Erythroblast (primary cell): ENCODE measurements at regions not wholly inside any gene's neighbourhood (a gene's known extent, or its start where the extent isn't known, plus 50 kb on each side); places are given as distances from the start of the nearest gene placed in this dataset.

Experiments used
- GATA1 ChIP-seq: IDR thresholded peaks from 2 replicates; pipeline ENCODE4 v1.6.1; 2011; ENCODE audit warnings: low read depth, mild to moderate bottlenecking, control low read depth, low read length, moderate library complexity
- POLR2A ChIP-seq: IDR thresholded peaks from 2 replicates; pipeline ENCODE4 v1.6.1; 2011; ENCODE audit warnings: mild to moderate bottlenecking, low read length

GRCh38 chr5:135248801-135249231 is 150.2 kb downstream of the MACROH2A1 start:
- TF ChIP-seq POLR2A (no peak), GATA1 (no peak)
